IMR-90 (cell line): ENCODE measurements at regions not wholly inside any gene's neighbourhood (a gene's known extent, or its start where the extent isn't known, plus 50 kb on each side); places are given as distances from the start of the nearest gene placed in this dataset.

Experiments
- ATAC-seq: fragments of 200-7000 bp; cut with Tn5 transposase; 2 replicates; pipeline ENCODE4 v1.9.1; 2020; ENCODE audit warnings: low read depth, mild to moderate bottlenecking, moderate library complexity
- BruUV-seq: library from RNA; stranded (reverse); fragments of 400-500 nt; replicated peaks from 2 replicates; lab custom pipeline; 2021; lab: Mats Ljungman, UMichigan
- CTCF ChIA-PET: fragments of 300-600 bp; formaldehyde crosslinking; extraction: SDS; loops from one replicate; lab custom pipeline; 2021; ENCODE audit warnings: antibody characterized with exemption; lab: Yijun Ruan, JAX
- POLR2A ChIA-PET: fragments of 300-600 bp; sonication (Branson Sonifier 250); formaldehyde crosslinking; loops from one replicate; lab custom pipeline; 2022; ENCODE audit warnings: antibody characterized with exemption; ENCODE audit not compliant: unreplicated experiment; lab: Charles Lee
- DNase-seq: peaks from one replicate; pipeline ENCODE4 v3.0.0; 2013
- H2AFZ ChIP-seq: replicated peaks from 2 replicates; pipeline ENCODE3; 2013; ENCODE audit warnings: low read length, mild to moderate bottlenecking; ENCODE audit not compliant: poor library complexity
- H2AK5ac ChIP-seq: 2 replicates; pipeline ENCODE4 v1.6.1; 2013; ENCODE audit warnings: low read depth, low read length, inconsistent platforms
- H2AK9ac ChIP-seq: replicated peaks from 2 replicates; pipeline ENCODE3; 2013; ENCODE audit warnings: mild to moderate bottlenecking, low read depth, low read length, moderate library complexity; ENCODE audit not compliant: poor library complexity
- H2BK120ac ChIP-seq: 2 replicates; pipeline ENCODE4 v1.6.1; 2013; ENCODE audit warnings: low read depth, low read length, inconsistent platforms
- H2BK15ac ChIP-seq: 3 replicates; pipeline ENCODE4 v1.6.1; 2013; ENCODE audit warnings: low read depth, low read length, inconsistent platforms
- H2BK20ac ChIP-seq: 2 replicates; pipeline ENCODE4 v1.6.1; 2013; ENCODE audit warnings: low read depth, mild to moderate bottlenecking, inconsistent platforms, low read length, moderate library complexity
- H2BK5ac ChIP-seq: 2 replicates; pipeline ENCODE4 v1.6.1; 2013; ENCODE audit warnings: mild to moderate bottlenecking, low read depth, low read length, inconsistent platforms; ENCODE audit not compliant: poor library complexity, severe bottlenecking
- H3K14ac ChIP-seq: replicated peaks from 2 replicates; pipeline ENCODE4 v1.6.1; 2013; ENCODE audit warnings: low read depth, low read length, inconsistent platforms
- H3K18ac ChIP-seq: 2 replicates; pipeline ENCODE4 v1.6.1; 2013; ENCODE audit warnings: low read depth, low read length, control low read depth
- H3K23ac ChIP-seq: 2 replicates; pipeline ENCODE4 v1.6.1; 2013; ENCODE audit warnings: low read depth, low read length, inconsistent platforms
- H3K27ac ChIP-seq: 2 replicates; pipeline ENCODE4 v1.5.1; 2013; ENCODE audit warnings: mild to moderate bottlenecking, control low read depth, low read length; ENCODE audit not compliant: insufficient read depth
- H3K27me3 ChIP-seq: 2 replicates; pipeline ENCODE4 v1.6.1; 2013; ENCODE audit warnings: low read length; ENCODE audit not compliant: control insufficient read depth, insufficient read depth
- H3K36me3 ChIP-seq: 2 replicates; pipeline ENCODE4 v1.6.1; 2013; ENCODE audit warnings: low read length, mixed read lengths; ENCODE audit not compliant: control insufficient read depth, insufficient read depth
- H3K4ac ChIP-seq: 2 replicates; pipeline ENCODE4 v1.6.1; 2013; ENCODE audit warnings: low read depth, low read length, inconsistent platforms
- H3K4me1 ChIP-seq: 2 replicates; pipeline ENCODE4 v1.6.1; 2013; ENCODE audit warnings: low read length, mixed read lengths; ENCODE audit not compliant: control insufficient read depth, insufficient read depth
- H3K4me2 ChIP-seq: 2 replicates; pipeline ENCODE4 v1.6.1; 2013; ENCODE audit warnings: low read depth, mild to moderate bottlenecking, control low read depth, low read length, moderate library complexity
- H3K4me3 ChIP-seq: 2 replicates; pipeline ENCODE4 v1.5.1; 2013; ENCODE audit warnings: low read depth, mild to moderate bottlenecking, control low read depth, low read length, moderate library complexity; ENCODE audit not compliant: insufficient read depth
- H3K56ac ChIP-seq: 2 replicates; pipeline ENCODE4 v1.6.1; 2013; ENCODE audit warnings: low read length, inconsistent platforms; ENCODE audit not compliant: insufficient read depth; ENCODE audit errors: extremely low read depth
- H3K79me1 ChIP-seq, 2 experiments: 2 replicates each; pipeline ENCODE4 v1.6.1; 2013; ENCODE audit warnings: low read length in 2 of 2, inconsistent platforms in 1 of 2, low read depth in 1 of 2
- H3K9ac ChIP-seq: 2 replicates; pipeline ENCODE4 v1.6.1; 2013; ENCODE audit warnings: low read depth, low read length, control low read depth
- H3K9me1 ChIP-seq: 2 replicates; pipeline ENCODE4 v1.6.1; 2013; ENCODE audit warnings: low read length, inconsistent platforms; ENCODE audit not compliant: insufficient read depth
- H3K9me3 ChIP-seq: 2 replicates; pipeline ENCODE4 v1.6.1; 2013; ENCODE audit warnings: low read length; ENCODE audit not compliant: control insufficient read depth, insufficient read depth
- H4K20me1 ChIP-seq: 2 replicates; pipeline ENCODE4 v1.6.1; 2013; ENCODE audit warnings: low read length, inconsistent platforms; ENCODE audit not compliant: insufficient read depth
- H4K5ac ChIP-seq: 2 replicates; pipeline ENCODE4 v1.6.1; 2013; ENCODE audit warnings: mild to moderate bottlenecking, low read depth, low read length, control low read depth
- H4K8ac ChIP-seq, 2 experiments: 2 replicates each; pipeline ENCODE4 v1.6.1; 2013; ENCODE audit warnings: low read depth in 2 of 2, low read length in 2 of 2, control low read depth in 1 of 2, inconsistent platforms in 1 of 2
- H4K91ac ChIP-seq: 2 replicates; pipeline ENCODE4 v1.6.1; 2013; ENCODE audit warnings: low read depth, low read length, inconsistent platforms; ENCODE audit not compliant: insufficient read depth
- NFE2L2 ChIP-seq: fragments of 150-350 bp; IDR thresholded peaks from 2 replicates; pipeline ENCODE4 v1.6.1; 2016; ENCODE audit warnings: low read depth, mild to moderate bottlenecking, low read length
- RAD21 ChIP-seq: IDR thresholded peaks from 2 replicates; pipeline ENCODE4 v1.6.1; 2012; ENCODE audit warnings: low read length, improper control_type of control experiment
- WGBS, 2 experiments: methylation state at CpG; one replicate each; pipeline versions ENCODE4 v1.1.5 to v1.1.7; 2013; ENCODE audit warnings: missing lambda C conversion rate in 2 of 2; ENCODE audit not compliant: insufficient read length in 1 of 2; ENCODE audit errors: extremely low coverage in 2 of 2; 5-methylcytosine and 5-hydroxymethylcytosine counted together
- dilution Hi-C: fragments of 300-500 bp; cut with HindIII; formaldehyde crosslinking; loops from one replicate; pipeline ENCODE4 v1.14.3; 2018; ENCODE audit warnings: low sequenced_read_pairs; ENCODE audit not compliant: unreplicated experiment
- in situ Hi-C: fragments of 300-500 bp; cut with MboI; formaldehyde crosslinking; loops from 3 replicates; pipeline ENCODE4 v1.14.3; 2019; ENCODE audit warnings: low sequenced_read_pairs, inconsistent platforms, mixed read lengths
- intact Hi-C: fragments of 100-400 bp; cut with micrococcal nuclease; formaldehyde crosslinking; loops from 2 replicates; pipeline ENCODE4 v1.10.0; 2022
- TF ChIP-seq, protein P1 (sequence below): conservative IDR thresholded peaks from 2 replicates; pipeline ENCODE4 v1.5.1; 2012; ENCODE audit warnings: mild to moderate bottlenecking, low read depth, low read length, improper control_type of control experiment

DNA sequence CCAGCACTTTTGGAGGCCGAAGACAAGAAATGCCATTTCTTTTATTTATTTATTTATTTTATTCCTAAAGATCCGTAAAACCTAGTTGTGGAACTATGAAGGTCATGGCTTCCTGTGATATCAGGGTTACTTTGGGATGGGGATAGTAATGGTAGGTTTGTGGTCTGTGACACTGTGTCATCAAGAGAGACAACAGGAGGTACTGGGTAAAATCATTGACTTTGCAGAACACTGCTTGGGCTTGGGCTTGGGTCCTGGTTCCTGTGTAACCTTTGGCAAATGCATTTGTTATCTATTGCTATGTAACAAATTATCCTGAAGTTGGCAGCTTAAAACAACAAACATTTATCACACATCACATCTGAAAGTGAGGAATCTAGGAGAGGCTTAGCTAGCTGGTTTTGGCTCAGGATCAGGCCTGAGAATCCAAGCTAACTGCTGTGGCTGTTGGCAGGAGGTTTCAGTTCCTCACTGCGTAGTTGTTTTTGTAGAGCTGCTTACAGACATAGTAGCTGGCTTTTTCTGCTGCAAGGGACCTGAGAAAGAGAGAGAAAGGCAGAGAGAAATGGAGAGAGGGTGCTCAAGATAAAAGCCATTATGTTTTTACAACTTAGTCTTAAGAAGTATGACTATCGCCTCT lies 576.4 kb upstream of the SLIT2 start:
- Histone ChIP-seq H3K9ac (no peak overlapping the region), H4K20me1 (no peaks in the 10 kb centered on the region), H3K18ac (no peak overlapping the region), H3K56ac (no peak overlapping the region), H3K23ac (no peak overlapping the region), H3K4ac (no peak overlapping the region), H3K4me3 (no peak overlapping the region), H3K9me1 (no peaks in the 10 kb centered on the region), H2BK5ac (no peak overlapping the region), H3K4me1 (peaks cover 2% of the 10 kb centered on the region; the same call in 1 of the 2 replicates), H3K27ac (no peak overlapping the region), H2AK9ac (no peak overlapping the region), H2BK20ac (no peak overlapping the region), H3K27me3 (no peaks in the 10 kb centered on the region), H3K9me3 (no peaks in the 10 kb centered on the region), H3K4me2 (no peak overlapping the region), H2BK120ac (no peak overlapping the region), H2BK15ac (no peak overlapping the region), H2AK5ac (no peak overlapping the region), H3K14ac (no peak overlapping the region), H2AFZ (no peak overlapping the region), H4K8ac (no peak overlapping the region), H4K5ac (no peak overlapping the region), H3K36me3 (no peaks in the 10 kb centered on the region), H3K79me1 (no peaks in the 10 kb centered on the region), H4K91ac (no peak overlapping the region)
- intact Hi-C loops: no loop called here
- POLR2A ChIA-PET: no interaction called here
- TF ChIP-seq RAD21 (no peak), NFE2L2 (no peak)
- TF ChIP-seq, protein P1, sequence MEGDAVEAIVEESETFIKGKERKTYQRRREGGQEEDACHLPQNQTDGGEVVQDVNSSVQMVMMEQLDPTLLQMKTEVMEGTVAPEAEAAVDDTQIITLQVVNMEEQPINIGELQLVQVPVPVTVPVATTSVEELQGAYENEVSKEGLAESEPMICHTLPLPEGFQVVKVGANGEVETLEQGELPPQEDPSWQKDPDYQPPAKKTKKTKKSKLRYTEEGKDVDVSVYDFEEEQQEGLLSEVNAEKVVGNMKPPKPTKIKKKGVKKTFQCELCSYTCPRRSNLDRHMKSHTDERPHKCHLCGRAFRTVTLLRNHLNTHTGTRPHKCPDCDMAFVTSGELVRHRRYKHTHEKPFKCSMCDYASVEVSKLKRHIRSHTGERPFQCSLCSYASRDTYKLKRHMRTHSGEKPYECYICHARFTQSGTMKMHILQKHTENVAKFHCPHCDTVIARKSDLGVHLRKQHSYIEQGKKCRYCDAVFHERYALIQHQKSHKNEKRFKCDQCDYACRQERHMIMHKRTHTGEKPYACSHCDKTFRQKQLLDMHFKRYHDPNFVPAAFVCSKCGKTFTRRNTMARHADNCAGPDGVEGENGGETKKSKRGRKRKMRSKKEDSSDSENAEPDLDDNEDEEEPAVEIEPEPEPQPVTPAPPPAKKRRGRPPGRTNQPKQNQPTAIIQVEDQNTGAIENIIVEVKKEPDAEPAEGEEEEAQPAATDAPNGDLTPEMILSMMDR: no peak
- BruUV-seq: no TSS peak
- CTCF ChIA-PET: no interaction called here
- peak; percentile 68 for ATAC-seq
- dilution Hi-C loops: no loop called here
- peak; percentile 49 for DNase-seq
- in situ Hi-C loops: no loop called here
- no CpG with 5 or more reads among the region's 4 CpGs for WGBS, 2 experiments
